HG03139 (cell line): ENCODE measurements at regions not wholly inside any gene's neighbourhood (a gene's known extent, or its start where the extent isn't known, plus 50 kb on each side); places are given as distances from the start of the nearest gene placed in this dataset.
A peak's percentile ranks its signal among the peaks of the same experiment; 100 is the strongest.

ENCODE experiments used
- ATAC-seq: cut with Tn5 transposase; IDR thresholded peaks from one replicate; pipeline ENCODE4 v1.9.1; 2021; ENCODE audit not compliant: unreplicated experiment

GRCh38 chr10:56902554-56902953 is 541.5 kb upstream of the ZWINT start:
- ATAC-seq = no peak

- no peak for ATAC-seq
Observed at GRCh38 chr10:56895306-56895705, 534.2 kb upstream of the ZWINT start.

- no peak for ATAC-seq
Observed at GRCh38 chr10:56881218-56881617, 520.2 kb upstream of the ZWINT start.

- no peak for ATAC-seq
Observed at GRCh38 chr10:56880606-56881005, 519.5 kb upstream of the ZWINT start.

- no peak for ATAC-seq
Observed at GRCh38 chr10:56874950-56875349, 513.9 kb upstream of the ZWINT start.

- no peak for ATAC-seq
Observed at GRCh38 chr10:56871160-56871668, 510.2 kb upstream of the ZWINT start.

GRCh38 chr10:56867236-56867635 is 506.2 kb upstream of the ZWINT start:
- no peak for ATAC-seq

GRCh38 chr10:56856569-56856968 is 495.5 kb upstream of the ZWINT start:
- ATAC-seq = no peak

GRCh38 chr10:56844978-56845529 is 484.0 kb upstream of the ZWINT start:
- ATAC-seq = no peak

GRCh38 chr10:56836659-56837058 is 475.6 kb upstream of the ZWINT start:
- ATAC-seq = no peak

- no peak for ATAC-seq
Observed at GRCh38 chr10:56831681-56832080, 470.6 kb upstream of the ZWINT start.

- ATAC-seq = peak; percentile 89
Observed at GRCh38 chr10:56823849-56824248, 462.8 kb upstream of the ZWINT start.

GRCh38 chr10:56805022-56805421 is 444.0 kb upstream of the ZWINT start:
- ATAC-seq = no peak

- ATAC-seq = no peak
Observed at GRCh38 chr10:56785292-56785691, 424.2 kb upstream of the ZWINT start.

- no peak for ATAC-seq
Observed at GRCh38 chr10:56782503-56782902, 421.4 kb upstream of the ZWINT start.

- ATAC-seq = no peak
Observed at GRCh38 chr10:56771343-56771742, 410.3 kb upstream of the ZWINT start.

GRCh38 chr10:56763090-56763489 is 402.0 kb upstream of the ZWINT start:
- ATAC-seq = no peak

GRCh38 chr10:56745490-56745889 is 384.4 kb upstream of the ZWINT start:
- no peak for ATAC-seq

- no peak for ATAC-seq
Observed at GRCh38 chr10:56728349-56728748, 367.3 kb upstream of the ZWINT start.

- no peak for ATAC-seq
Observed at GRCh38 chr10:56722912-56723311, 361.9 kb upstream of the ZWINT start.

GRCh38 chr10:56715262-56715661 is 354.2 kb upstream of the ZWINT start:
- no peak for ATAC-seq

- no peak for ATAC-seq
Observed at GRCh38 chr10:56698506-56698905, 337.4 kb upstream of the ZWINT start.

- no peak for ATAC-seq
Observed at GRCh38 chr10:56679578-56679977, 318.5 kb upstream of the ZWINT start.
